ENCODE measurements at regions not wholly inside any gene's neighbourhood (a gene's known extent, or its start where the extent isn't known, plus 50 kb on each side); places are given as distances from the start of the nearest gene placed in this dataset.

DNA sequence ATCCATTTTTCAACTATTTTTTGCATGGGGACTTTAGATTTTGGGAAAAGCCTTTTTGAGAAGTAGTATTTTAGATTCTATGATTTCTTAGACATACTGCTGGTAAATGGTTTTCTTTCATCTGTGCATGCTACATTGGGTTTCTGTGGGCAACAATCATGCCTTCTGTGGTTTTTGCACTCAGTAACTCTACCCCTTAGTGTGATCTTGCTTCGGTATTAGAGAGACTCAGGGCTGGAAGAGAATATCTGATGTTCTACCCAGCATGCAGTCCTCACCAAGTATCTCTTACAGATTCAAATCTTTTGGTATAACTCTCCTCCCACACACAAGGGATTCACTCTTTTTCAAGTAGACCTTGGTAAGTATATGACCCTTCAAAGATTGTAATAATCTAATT lies 183.0 kb downstream of the PMAIP1 start:
- no peak for TF ChIP-seq POLR2A (IDR thresholded peaks at IDR 0.05)
- TF ChIP-seq, protein P1, sequence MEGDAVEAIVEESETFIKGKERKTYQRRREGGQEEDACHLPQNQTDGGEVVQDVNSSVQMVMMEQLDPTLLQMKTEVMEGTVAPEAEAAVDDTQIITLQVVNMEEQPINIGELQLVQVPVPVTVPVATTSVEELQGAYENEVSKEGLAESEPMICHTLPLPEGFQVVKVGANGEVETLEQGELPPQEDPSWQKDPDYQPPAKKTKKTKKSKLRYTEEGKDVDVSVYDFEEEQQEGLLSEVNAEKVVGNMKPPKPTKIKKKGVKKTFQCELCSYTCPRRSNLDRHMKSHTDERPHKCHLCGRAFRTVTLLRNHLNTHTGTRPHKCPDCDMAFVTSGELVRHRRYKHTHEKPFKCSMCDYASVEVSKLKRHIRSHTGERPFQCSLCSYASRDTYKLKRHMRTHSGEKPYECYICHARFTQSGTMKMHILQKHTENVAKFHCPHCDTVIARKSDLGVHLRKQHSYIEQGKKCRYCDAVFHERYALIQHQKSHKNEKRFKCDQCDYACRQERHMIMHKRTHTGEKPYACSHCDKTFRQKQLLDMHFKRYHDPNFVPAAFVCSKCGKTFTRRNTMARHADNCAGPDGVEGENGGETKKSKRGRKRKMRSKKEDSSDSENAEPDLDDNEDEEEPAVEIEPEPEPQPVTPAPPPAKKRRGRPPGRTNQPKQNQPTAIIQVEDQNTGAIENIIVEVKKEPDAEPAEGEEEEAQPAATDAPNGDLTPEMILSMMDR (IDR thresholded peaks at IDR 0.05) = no peak

Data from testis (tissue), 2 donors.